ENCODE measurements at regions not wholly inside any gene's neighbourhood (a gene's known extent, or its start where the extent isn't known, plus 50 kb on each side); places are given as distances from the start of the nearest gene placed in this dataset.

- TF ChIP-seq, protein P1, sequence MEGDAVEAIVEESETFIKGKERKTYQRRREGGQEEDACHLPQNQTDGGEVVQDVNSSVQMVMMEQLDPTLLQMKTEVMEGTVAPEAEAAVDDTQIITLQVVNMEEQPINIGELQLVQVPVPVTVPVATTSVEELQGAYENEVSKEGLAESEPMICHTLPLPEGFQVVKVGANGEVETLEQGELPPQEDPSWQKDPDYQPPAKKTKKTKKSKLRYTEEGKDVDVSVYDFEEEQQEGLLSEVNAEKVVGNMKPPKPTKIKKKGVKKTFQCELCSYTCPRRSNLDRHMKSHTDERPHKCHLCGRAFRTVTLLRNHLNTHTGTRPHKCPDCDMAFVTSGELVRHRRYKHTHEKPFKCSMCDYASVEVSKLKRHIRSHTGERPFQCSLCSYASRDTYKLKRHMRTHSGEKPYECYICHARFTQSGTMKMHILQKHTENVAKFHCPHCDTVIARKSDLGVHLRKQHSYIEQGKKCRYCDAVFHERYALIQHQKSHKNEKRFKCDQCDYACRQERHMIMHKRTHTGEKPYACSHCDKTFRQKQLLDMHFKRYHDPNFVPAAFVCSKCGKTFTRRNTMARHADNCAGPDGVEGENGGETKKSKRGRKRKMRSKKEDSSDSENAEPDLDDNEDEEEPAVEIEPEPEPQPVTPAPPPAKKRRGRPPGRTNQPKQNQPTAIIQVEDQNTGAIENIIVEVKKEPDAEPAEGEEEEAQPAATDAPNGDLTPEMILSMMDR (conservative IDR thresholded peaks at IDR 0.05 in 1 of 2, IDR thresholded peaks at IDR 0.05 in 1 of 2; ENCODE audit: extremely low read depth in 1 of 2, insufficient read depth in 1 of 2, low read depth in 1 of 2, low read length in 2 of 2) = no peak
- TF ChIP-seq EZH2 (IDR thresholded peaks at IDR 0.05; ENCODE audit: borderline replicate concordance, low read length) = no peak
Measured at GRCh38 chr9:89843591-89843990, 238.8 kb downstream of the GADD45G start.

All from mammary epithelial cell (primary cell).